GM21786 (cell line): ENCODE measurements at regions not wholly inside any gene's neighbourhood (a gene's known extent, or its start where the extent isn't known, plus 50 kb on each side); places are given as distances from the start of the nearest gene placed in this dataset.
A peak's percentile ranks its signal among the peaks of the same experiment; 100 is the strongest.

Experiments
- ATAC-seq: cut with Tn5 transposase; IDR thresholded peaks from one replicate; pipeline ENCODE4 v1.9.1; 2021; ENCODE audit not compliant: unreplicated experiment

- no peak for ATAC-seq
These were observed 265.1 kb upstream of the PRDM1 start for GRCh38 chr6:105821027-105821426.

- ATAC-seq, result no peak
These were observed 266.4 kb upstream of the PRDM1 start for GRCh38 chr6:105819745-105820144.

GRCh38 chr6:105818505-105818904 lies 267.6 kb upstream of the PRDM1 start:
- no peak for ATAC-seq

- ATAC-seq, result no peak
These were observed 268.2 kb upstream of the PRDM1 start for GRCh38 chr6:105817961-105818360.

- no peak for ATAC-seq
These were observed 268.8 kb upstream of the PRDM1 start for GRCh38 chr6:105817370-105817769.

- ATAC-seq, result no peak
These were observed 269.3 kb upstream of the PRDM1 start for GRCh38 chr6:105816847-105817246.

GRCh38 chr6:105815661-105816555 lies 270.2 kb upstream of the PRDM1 start:
- ATAC-seq, result no peak

- no peak for ATAC-seq
These were observed 271.2 kb upstream of the PRDM1 start for GRCh38 chr6:105814745-105815536.

GRCh38 chr6:105810922-105811482 lies 275.1 kb upstream of the PRDM1 start:
- no peak for ATAC-seq

GRCh38 chr6:105810105-105810921 lies 275.8 kb upstream of the PRDM1 start:
- peak; percentile 66 for ATAC-seq

- ATAC-seq, result no peak
These were observed 277.6 kb upstream of the PRDM1 start for GRCh38 chr6:105808571-105808970.

GRCh38 chr6:105807905-105808304 lies 278.2 kb upstream of the PRDM1 start:
- ATAC-seq, result no peak

- ATAC-seq, result no peak
These were observed 279.6 kb upstream of the PRDM1 start for GRCh38 chr6:105806486-105806920.

GRCh38 chr6:105805501-105806023 lies 280.6 kb upstream of the PRDM1 start:
- ATAC-seq, result no peak

GRCh38 chr6:105804424-105804823 lies 281.7 kb upstream of the PRDM1 start:
- no peak for ATAC-seq

GRCh38 chr6:105804000-105804399 lies 282.1 kb upstream of the PRDM1 start:
- no peak for ATAC-seq

GRCh38 chr6:105803442-105803841 lies 282.7 kb upstream of the PRDM1 start:
- no peak for ATAC-seq

- ATAC-seq, result no peak
These were observed 283.4 kb upstream of the PRDM1 start for GRCh38 chr6:105802703-105803102.

GRCh38 chr6:105800871-105801270 lies 285.3 kb upstream of the PRDM1 start:
- no peak for ATAC-seq

GRCh38 chr6:105800398-105800797 lies 285.7 kb upstream of the PRDM1 start:
- no peak for ATAC-seq

- ATAC-seq, result no peak
These were observed 287.1 kb upstream of the PRDM1 start for GRCh38 chr6:105799056-105799455.
